GM12878 (cell line): ENCODE measurements at regions not wholly inside any gene's neighbourhood (a gene's known extent, or its start where the extent isn't known, plus 50 kb on each side); places are given as distances from the start of the nearest gene placed in this dataset.

Experiments
- ATF7 ChIP-seq: fragments of 450-650 bp; IDR thresholded peaks from 2 replicates; pipeline ENCODE4 v1.6.1; 2016; ENCODE audit warnings: low read depth, mild to moderate bottlenecking
- BMI1 ChIP-seq: fragments of 450-650 bp; IDR thresholded peaks from 2 replicates; pipeline ENCODE4 v1.6.1; 2016; ENCODE audit warnings: mild to moderate bottlenecking, moderate library complexity, borderline replicate concordance
- CBX5 ChIP-seq: sonication (generic); IDR thresholded peaks from 2 replicates; pipeline ENCODE4 v1.6.1; 2016; ENCODE audit warnings: low read depth, moderate library complexity, mild to moderate bottlenecking, inconsistent platforms
- CHD4 ChIP-seq: fragments of 200-600 bp; sonication (generic); IDR thresholded peaks from 2 replicates; pipeline ENCODE4 v1.6.1; 2016; ENCODE audit warnings: mild to moderate bottlenecking
- CREB1 ChIP-seq: IDR thresholded peaks from 2 replicates; pipeline ENCODE4 v1.6.1; 2012; ENCODE audit warnings: low read depth, mild to moderate bottlenecking, inconsistent platforms
- EP300 ChIP-seq, 2 experiments: fragments of 150-350 bp in 1 of 2; IDR thresholded peaks; 2 replicates each; pipeline ENCODE4 v1.6.1; 2011 to 2012; ENCODE audit warnings: low read depth in 2 of 2, low read length in 2 of 2, borderline replicate concordance in 1 of 2, improper control_type of control experiment in 1 of 2, inconsistent platforms in 1 of 2; ENCODE audit not compliant: control insufficient read depth in 1 of 2
- EZH2 ChIP-seq: IDR thresholded peaks from 2 replicates; pipeline ENCODE4 v1.6.1; 2012; ENCODE audit warnings: low read depth, mild to moderate bottlenecking, control low read depth, inconsistent platforms, low read length, borderline replicate concordance; ENCODE audit not compliant: control insufficient read depth
- FOS ChIP-seq: IDR thresholded peaks from 3 replicates; pipeline ENCODE4 v1.6.1; 2011; ENCODE audit warnings: borderline replicate concordance; ENCODE audit not compliant: insufficient read length; ENCODE audit errors: extremely low read depth
- JUND ChIP-seq: IDR thresholded peaks from 2 replicates; pipeline ENCODE4 v1.6.1; 2012; ENCODE audit warnings: low read depth, mild to moderate bottlenecking, low read length, improper control_type of control experiment, moderate library complexity
- MEF2A ChIP-seq: IDR thresholded peaks from 2 replicates; pipeline ENCODE4 v1.6.1; 2011; ENCODE audit warnings: low read depth, mild to moderate bottlenecking, low read length, moderate library complexity; ENCODE audit not compliant: insufficient read depth
- POLR2A ChIP-seq: IDR thresholded peaks from 2 replicates; pipeline ENCODE4 v1.6.1; 2011; ENCODE audit warnings: low read depth, mild to moderate bottlenecking, low read length
- POLR2AphosphoS5 ChIP-seq: IDR thresholded peaks from 2 replicates; pipeline ENCODE4 v1.6.1; 2011; ENCODE audit warnings: mild to moderate bottlenecking, low read length, inconsistent platforms
- RCOR1 ChIP-seq: conservative IDR thresholded peaks from 2 replicates; pipeline ENCODE4 v1.6.1; 2012; ENCODE audit warnings: low read depth, low read length, improper control_type of control experiment
- SIN3A ChIP-seq: IDR thresholded peaks from 2 replicates; pipeline ENCODE4 v1.6.1; 2012; ENCODE audit warnings: low read depth, low read length, improper control_type of control experiment
- TARDBP ChIP-seq: IDR thresholded peaks from 2 replicates; pipeline ENCODE4 v1.6.1; 2016; ENCODE audit warnings: borderline replicate concordance
- TCF3 ChIP-seq: IDR thresholded peaks from 2 replicates; pipeline ENCODE4 v1.6.1; 2012; ENCODE audit warnings: low read depth, mild to moderate bottlenecking, low read length, borderline replicate concordance; ENCODE audit not compliant: insufficient read depth
- ZNF24 ChIP-seq: fragments of 450-650 bp; IDR thresholded peaks from 2 replicates; pipeline ENCODE4 v1.6.1; 2017; ENCODE audit warnings: antibody characterized with exemption, mild to moderate bottlenecking
- ZNF274 ChIP-seq: IDR thresholded peaks from one replicate; pipeline ENCODE4 v1.8.0; 2011; ENCODE audit not compliant: insufficient read length, insufficient read depth
- TF ChIP-seq, protein P1 (sequence below): fragments of 450-650 bp; IDR thresholded peaks from 2 replicates; pipeline ENCODE4 v1.6.1; 2018; ENCODE audit warnings: borderline replicate concordance, mild to moderate bottlenecking; ENCODE audit not compliant: partially characterized antibody
- TF ChIP-seq, protein P2 (sequence below): fragments of 450-650 bp; IDR thresholded peaks from 2 replicates; pipeline ENCODE4 v1.6.1; 2018; ENCODE audit warnings: mild to moderate bottlenecking, low read depth, moderate library complexity; ENCODE audit not compliant: partially characterized antibody

DNA sequence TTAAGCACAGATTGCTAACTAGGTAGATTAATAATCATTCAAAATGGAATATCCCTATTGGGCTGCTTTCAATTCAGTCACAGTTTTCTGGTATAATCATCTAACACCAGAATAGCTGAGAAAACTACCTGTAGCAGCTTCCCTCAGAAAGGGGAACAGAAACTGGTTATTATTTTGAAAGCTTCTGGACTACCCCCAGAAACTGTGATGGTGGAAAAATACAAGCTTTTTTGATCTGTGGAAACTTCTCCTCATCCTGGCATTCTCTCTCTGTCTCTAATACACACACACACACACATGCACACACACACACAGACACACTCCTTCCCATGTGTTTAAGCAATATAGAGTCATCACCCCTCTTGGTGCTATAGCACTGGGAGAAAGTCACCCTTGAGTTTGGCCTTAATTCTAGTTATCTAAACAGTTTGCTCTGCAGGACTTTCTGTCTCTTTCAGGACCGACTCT is 251.5 kb upstream of the LMO3 start (continued):
- TF ChIP-seq ATF7: peak; percentile 76
- TF ChIP-seq TCF3: no peak
- TF ChIP-seq CBX5: peak; percentile 81; the same call in 1 of the 2 replicates
- TF ChIP-seq FOS: no peak
- TF ChIP-seq CREB1: no peak; the same call in 1 of the 2 replicates
- no peak for TF ChIP-seq RCOR1
- TF ChIP-seq EZH2: no peak
- no peak for TF ChIP-seq POLR2A
- no peak for TF ChIP-seq ZNF274
- TF ChIP-seq POLR2AphosphoS5: no peak
- TF ChIP-seq CHD4: no peak
- no peak for TF ChIP-seq SIN3A
- peak; percentile 54; the same call in 1 of the 2 replicates for TF ChIP-seq MEF2A
- TF ChIP-seq, protein P1, sequence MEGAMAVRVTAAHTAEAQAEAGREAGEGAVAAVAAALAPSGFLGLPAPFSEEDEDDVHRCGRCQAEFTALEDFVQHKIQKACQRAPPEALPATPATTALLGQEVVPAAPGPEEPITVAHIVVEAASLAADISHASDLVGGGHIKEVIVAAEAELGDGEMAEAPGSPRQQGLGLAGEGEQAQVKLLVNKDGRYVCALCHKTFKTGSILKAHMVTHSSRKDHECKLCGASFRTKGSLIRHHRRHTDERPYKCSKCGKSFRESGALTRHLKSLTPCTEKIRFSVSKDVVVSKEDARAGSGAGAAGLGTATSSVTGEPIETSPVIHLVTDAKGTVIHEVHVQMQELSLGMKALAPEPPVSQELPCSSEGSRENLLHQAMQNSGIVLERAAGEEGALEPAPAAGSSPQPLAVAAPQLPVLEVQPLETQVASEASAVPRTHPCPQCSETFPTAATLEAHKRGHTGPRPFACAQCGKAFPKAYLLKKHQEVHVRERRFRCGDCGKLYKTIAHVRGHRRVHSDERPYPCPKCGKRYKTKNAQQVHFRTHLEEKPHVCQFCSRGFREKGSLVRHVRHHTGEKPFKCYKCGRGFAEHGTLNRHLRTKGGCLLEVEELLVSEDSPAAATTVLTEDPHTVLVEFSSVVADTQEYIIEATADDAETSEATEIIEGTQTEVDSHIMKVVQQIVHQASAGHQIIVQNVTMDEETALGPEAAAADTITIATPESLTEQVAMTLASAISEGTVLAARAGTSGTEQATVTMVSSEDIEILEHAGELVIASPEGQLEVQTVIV: no peak
- TF ChIP-seq BMI1: peak; percentile 62; the same call in 1 of the 2 replicates
- TF ChIP-seq, protein P2, sequence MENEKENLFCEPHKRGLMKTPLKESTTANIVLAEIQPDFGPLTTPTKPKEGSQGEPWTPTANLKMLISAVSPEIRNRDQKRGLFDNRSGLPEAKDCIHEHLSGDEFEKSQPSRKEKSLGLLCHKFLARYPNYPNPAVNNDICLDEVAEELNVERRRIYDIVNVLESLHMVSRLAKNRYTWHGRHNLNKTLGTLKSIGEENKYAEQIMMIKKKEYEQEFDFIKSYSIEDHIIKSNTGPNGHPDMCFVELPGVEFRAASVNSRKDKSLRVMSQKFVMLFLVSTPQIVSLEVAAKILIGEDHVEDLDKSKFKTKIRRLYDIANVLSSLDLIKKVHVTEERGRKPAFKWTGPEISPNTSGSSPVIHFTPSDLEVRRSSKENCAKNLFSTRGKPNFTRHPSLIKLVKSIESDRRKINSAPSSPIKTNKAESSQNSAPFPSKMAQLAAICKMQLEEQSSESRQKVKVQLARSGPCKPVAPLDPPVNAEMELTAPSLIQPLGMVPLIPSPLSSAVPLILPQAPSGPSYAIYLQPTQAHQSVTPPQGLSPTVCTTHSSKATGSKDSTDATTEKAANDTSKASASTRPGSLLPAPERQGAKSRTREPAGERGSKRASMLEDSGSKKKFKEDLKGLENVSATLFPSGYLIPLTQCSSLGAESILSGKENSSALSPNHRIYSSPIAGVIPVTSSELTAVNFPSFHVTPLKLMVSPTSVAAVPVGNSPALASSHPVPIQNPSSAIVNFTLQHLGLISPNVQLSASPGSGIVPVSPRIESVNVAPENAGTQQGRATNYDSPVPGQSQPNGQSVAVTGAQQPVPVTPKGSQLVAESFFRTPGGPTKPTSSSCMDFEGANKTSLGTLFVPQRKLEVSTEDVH: no peak
- TF ChIP-seq TARDBP: no peak
- peak; percentile 86 to 90 for TF ChIP-seq EP300 (IDR thresholded peaks at IDR 0.05; ENCODE audit: borderline replicate concordance in 1 of 2, control insufficient read depth in 1 of 2, low read depth in 2 of 2, low read length in 2 of 2)
- TF ChIP-seq JUND: no peak
- no peak for TF ChIP-seq ZNF24
